ENCODE measurements at regions not wholly inside any gene's neighbourhood (a gene's known extent, or its start where the extent isn't known, plus 50 kb on each side); places are given as distances from the start of the nearest gene placed in this dataset.
A peak's percentile ranks its signal among the peaks of the same experiment; 100 is the strongest.
"Not testable (repeated sequence)": the region's sequence is repeated elsewhere in the genome, so short reads cannot be mapped to it uniquely, and the experiment has no call there.

DNA sequence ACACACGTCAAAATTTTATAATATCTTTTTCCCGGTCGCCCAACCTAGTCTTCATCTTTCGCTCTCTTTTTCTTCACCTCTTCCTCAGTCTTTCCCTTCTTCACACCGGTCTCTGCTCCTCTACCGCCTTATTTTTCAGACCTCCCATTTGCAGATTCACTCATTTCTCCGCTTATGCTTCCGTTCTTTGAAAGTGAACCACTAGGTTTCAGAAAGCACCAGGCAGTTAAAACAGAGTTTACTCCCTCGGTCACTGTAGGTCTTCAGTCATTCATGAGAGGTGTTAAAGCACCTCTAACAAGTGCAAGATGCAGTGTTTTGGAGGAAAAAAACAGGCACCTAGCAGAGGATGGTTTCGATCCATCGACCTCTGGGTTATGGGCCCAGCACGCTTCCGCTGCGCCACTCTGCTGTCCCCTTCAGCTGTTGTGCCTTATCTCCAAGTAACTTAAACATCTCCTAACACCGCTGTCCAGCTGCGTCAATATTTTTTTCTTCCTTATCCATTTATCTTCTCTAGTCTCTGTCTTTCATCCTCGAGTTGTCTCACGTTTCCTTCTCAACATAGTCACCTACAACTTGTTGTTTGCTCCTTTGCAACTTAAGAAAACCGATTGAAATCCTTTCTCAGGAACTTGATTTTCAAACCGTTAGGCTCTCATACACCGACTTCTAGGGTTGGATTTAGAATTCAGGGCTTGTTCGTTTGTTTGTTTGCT, 119.7 kb upstream of the ZNF184 start:
- peak in 1 of 2 donors; percentile 11 for DNase-seq (ENCODE audit: low read depth in 2 of 2)

DNA sequence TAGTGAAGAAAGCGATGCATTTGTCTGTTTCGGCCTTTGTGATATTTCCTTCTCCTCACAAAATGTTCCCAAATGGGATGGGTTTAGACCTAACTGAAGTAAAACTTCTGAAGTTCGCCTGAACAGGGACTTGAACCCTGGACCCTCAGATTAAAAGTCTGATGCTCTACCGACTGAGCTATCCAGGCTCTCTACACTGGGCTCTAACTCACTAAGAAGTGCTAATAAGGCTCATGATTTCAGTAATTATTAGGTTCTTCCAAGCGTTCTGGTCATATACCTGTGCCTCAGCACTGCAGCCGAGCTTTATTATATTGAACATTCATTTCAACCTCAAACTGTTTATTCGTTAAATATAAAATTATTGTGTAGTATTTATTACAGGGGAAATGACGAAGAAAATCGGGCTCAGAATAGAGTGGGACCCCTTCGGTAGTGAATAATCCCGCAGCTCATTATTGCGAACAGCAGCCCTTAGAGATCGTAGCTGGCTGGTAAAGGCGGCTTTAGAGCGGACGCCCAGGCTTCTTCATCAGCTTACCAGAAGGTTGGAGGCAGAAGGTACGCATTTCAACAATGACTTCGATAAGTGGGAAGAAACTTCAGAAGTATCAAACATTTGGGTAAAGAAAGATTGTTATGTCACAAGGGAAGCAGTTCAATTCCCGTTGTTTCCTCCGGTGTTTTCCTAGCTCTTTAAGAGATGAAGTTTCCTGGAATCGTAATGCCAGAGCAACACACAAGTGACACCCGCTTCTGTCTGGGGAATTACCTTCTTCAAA, 119.0 kb upstream of the ZNF184 start:
- DNase-seq (ENCODE audit: low read depth in 2 of 2): no peak

DNA sequence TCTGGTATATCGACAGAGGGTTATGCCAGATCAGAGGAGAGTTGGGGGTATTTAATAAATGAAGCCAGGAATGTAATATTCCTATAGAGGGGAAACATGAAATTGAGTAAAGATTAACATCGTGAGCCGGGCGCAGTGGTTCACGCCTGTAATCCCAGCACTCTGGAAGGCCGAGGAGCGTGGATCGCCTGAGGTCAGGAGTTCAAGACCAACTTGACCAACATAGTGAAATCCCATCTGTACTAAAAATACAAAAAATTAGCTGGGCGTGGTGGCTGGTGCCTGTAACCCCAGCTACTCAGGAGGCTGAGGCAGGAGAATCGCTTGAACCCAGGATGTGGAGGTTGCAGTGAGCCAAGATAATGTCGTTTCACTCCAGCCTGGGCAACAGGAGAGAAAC, 112.4 kb upstream of the ZNF184 start:
- not testable (repeated sequence) for DNase-seq (ENCODE audit: low read depth in 2 of 2)

DNA sequence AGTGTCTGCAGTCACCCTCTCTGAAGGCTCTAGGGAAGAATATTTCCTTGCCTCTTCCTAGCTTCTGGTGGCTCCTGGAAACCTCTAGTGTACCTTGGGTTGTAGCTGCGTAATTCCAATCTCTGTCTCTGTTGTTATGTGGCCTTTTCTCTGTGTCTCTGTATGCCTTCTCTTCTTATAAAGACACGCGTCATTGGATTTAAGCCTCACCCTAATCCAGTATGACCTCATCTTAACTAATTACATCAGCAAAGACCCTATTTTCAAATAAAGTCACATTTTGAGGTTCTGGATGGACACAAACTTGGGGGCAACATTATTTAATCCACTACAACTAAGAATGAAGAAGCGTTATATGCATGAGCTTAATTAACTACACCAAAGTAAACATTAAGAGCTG, 111.4 kb upstream of the ZNF184 start:
- DNase-seq (ENCODE audit: low read depth in 2 of 2): no peak

DNA sequence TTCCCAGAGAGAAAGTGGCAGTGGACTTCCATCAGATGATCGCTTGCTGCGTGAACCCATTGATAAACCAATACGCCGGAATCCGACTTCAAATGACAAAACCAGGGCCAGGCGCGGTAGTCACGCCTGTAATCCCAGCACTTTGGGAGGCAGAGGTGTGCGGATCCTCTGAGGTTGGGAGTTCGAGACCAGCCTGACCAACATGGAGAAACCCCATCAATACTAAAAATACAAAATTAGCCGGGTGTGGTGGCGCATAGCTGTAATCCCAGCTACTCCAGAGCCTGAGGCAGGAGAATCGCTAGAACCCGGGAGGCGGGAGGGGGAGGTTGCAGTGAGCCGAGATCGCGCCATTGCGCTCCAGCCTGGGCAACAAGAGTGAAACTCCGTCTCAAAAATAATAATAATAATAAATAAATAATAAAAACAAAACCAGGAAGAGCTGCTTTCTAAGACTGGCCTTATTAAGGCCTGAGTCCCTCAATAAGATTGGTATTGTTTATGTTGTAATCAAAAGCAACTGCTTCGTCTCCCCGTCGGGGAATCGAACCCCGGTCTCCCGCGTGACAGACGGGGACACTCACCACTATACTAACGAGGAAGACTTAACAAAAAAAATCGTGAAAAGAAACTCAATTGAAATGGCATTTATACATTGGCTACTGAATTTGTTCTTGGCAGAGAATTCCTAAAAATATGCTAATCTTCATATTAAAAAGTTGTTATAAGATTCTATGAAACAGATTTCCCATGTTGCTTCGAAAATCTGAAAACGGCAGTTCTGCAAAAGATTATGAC, 110.2 kb upstream of the ZNF184 start:
- peak in 1 of 2 donors; percentile 43 for DNase-seq (ENCODE audit: low read depth in 2 of 2)

DNA sequence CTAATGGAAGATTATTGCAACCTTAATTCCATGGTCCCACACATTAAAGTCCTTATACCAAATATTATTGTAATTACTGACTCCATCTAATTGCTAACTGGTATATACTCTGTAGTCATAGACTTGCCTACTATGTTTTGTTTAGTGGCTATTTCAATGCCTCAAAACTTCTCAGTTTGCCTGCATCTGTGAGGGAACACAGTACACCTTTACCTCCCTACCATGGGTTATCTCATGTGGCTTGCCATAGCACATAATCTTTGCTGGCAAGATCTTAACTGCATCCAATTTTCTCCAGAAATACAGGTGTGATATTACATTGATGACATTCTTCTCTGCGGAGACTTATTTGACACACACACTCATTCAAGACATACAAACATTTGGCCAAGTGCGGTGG, 107.1 kb upstream of the ZNF184 start:
- no peak for DNase-seq (ENCODE audit: low read depth in 2 of 2)

DNA sequence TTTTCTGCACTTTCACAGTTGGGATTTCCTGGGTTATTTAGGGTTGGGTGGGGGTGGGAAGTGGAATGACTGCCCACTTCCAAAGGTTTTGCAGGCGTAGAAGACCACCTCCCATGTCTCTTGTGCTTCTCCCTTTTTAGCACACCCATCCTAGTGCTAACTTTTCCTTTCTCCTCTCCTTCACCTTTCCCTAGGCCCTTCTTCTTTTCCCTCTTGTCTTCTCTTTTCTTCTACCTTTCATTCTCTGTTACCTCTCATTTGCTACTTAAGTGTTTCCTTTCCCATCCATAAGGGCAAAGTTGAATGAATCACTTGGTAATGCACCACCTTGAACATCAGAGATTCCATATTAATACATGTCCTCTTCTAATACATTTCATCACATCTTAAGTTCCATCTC, 105.0 kb upstream of the ZNF184 start:
- no peak for DNase-seq (ENCODE audit: low read depth in 2 of 2)

DNA sequence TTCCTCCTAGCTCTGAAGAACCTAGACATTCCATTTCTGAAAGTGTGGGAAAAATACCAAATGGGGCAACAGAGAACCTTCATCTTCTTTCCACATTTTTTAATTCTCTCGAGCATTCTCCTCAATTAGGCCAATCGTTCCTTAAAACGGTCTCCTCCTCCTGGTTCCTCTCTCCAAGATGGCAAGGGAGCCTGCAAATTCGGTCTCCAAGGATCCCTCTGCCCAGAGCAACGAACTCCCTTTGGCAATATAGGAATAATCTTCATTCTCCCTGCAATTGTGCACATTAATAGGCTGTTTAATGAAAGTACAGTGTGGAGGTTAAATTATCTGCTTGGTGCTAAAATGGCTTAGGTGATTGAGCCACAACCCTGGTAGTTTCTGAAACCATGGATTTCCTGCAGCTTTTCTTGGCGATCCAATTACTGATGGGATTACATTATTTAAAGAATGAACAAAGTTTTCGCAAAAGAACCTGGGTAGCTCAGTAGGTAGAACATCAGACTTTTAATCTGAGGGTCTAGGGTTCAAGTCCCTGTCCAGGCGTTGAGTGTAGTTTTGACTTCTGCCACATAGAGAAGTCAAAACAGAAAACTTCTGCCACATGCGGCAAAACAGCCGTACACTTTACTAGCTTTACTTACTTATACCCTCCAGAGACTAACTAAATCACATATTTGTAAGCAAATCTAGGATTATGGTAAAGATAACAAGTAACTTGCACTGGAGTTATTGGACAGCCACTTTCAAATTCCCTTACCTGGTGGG, 102.9 kb upstream of the ZNF184 start:
- no peak for DNase-seq (ENCODE audit: low read depth in 2 of 2)

DNA sequence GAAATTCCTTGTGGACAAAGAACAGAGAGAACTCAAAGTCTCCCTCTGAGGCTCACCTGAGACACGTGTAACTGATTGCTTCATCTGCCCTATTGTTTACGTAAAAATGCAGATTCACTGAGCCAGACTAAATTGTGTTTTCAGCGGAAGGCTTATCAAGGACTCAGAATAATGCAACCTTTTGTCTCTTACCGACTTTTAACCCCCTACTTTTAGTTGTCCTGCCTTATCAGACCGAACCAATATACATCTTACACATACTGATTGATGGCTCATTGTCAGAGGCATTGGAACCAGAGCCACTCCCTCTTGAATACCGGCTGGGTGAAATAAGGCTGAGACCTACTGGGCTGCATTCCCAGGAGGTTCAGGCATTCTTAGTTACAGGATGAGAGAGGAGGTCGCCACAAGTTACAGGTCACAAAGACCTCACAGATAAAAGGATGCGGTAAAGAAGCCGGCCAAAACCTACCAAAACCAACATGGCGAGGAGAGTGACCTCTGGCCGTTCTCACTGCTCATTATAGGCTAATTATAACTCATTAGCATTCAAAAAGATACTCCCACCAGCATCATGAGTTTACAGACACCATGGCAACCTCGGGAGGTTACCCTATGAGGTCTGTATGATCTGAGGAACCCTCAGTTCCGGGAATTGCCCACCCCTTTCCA, 95.5 kb upstream of the ZNF184 start:
- DNase-seq (ENCODE audit: low read depth in 2 of 2): no peak

DNA sequence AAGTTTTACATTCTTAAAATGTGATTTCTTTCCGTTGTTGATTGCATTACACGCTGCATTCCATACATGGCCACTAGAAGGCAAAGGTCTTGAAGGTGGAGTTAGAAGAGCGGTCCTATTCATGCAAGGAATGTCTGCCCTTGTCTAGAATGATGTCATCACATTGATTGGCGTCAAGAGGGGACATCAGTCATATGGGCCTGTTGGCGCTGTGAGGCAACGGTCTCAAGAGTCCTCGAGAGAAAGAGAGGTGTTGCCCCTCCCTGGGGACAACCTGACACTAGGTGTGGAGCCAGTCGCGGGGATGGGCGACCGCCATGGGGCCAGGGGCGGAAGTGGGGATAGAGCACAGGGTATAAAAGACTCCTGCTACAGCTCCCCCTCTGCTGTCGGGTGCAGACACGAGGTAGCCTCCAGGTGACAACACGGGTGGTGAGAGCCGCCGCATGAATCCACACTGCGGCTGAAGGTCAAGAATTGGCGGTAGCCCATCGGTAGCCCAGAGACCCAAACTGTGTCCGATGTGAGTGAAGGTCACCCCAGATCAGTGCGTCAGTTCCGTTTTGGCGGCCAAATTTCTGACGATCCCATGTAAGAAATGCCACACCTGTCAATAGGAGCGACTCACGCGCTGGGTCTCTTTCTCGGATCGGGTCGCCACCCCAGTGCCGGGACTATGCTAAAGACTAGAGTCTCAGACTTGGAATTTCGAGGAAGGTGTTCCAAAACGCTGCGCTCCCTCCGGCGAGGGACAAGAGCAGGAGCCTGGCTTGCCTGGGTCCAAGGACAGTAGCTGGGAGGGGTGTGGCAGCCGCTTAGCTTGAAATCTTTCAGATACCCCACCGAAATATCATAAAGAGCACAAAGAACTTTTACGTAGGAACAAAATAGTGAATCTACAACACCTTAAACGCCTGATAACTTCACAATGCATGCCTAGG, 93.2 kb upstream of the ZNF184 start:
- DNase-seq (ENCODE audit: low read depth in 2 of 2): no peak

DNA sequence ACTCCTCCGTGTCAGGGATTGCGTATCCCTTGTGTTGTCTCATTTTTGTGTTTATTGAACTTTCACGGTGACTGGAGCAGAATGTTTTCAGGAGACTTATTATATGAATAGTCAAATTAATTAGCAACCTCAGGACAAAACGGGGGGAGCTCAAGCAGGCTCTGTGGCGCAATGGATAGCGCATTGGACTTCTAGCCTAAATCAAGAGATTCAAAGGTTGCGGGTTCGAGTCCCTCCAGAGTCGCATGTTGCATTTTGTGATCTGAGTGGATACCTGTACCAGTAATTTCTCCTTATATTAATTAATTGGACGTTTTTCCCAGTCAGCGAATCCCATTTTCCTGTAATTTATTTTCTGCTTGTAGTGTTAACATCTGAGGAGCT, 89.1 kb upstream of the ZNF184 start:
- no peak for DNase-seq (ENCODE audit: low read depth in 2 of 2)

DNA sequence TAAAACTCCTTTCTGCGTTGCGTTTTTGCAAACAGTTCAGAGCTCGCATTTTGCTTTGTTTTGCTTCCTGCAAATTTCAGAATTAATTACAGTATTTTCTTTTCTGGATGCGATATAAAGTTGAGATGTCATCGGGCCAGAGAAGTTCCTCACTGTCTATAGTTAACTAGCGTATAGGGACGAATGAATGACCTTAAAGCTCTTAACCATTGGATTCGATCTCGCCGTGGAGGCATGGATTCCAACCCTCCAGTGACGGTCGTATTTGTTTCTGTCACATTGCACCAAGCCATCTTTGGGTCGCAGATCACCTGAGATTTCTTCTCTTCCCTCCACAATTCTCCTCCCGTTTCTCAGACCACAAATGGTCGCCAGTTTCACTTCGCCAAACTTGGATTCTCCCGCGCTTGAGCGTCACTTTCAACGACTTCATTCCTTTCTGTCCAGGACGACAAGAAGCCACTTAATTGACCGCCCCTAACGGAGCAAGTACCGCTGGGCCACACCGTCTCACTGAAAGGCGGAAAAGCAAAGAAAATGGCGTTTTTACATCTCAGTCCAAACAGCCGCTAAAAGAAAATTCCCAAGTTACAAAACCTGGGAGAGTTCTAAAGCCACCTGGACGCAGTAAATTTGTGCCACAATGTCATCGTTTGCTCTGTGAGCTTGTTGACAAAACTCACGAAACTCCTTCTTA, 85.3 kb upstream of the ZNF184 start:
- no peak for DNase-seq (ENCODE audit: low read depth in 2 of 2)

DNA sequence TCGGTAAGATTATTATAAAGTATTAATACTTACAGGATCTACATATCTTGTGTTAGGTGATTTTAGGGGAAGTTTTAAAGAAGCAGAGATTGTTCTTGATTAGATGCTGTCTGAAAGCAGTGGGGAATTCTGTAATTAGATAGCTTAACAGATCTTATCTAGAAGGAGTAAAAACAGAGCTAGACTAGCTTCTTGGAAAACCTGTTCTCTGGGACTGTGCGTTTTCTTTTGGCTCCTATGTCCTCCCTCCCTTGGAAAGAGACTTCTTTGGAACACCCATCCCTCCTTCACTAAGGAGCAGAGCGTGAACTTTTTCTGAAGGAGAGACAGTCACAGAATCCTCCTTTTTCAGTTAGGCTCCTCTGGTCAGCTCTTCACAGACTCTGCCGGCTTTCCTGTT, 83.5 kb upstream of the ZNF184 start:
- DNase-seq (ENCODE audit: low read depth in 2 of 2): no peak

DNA sequence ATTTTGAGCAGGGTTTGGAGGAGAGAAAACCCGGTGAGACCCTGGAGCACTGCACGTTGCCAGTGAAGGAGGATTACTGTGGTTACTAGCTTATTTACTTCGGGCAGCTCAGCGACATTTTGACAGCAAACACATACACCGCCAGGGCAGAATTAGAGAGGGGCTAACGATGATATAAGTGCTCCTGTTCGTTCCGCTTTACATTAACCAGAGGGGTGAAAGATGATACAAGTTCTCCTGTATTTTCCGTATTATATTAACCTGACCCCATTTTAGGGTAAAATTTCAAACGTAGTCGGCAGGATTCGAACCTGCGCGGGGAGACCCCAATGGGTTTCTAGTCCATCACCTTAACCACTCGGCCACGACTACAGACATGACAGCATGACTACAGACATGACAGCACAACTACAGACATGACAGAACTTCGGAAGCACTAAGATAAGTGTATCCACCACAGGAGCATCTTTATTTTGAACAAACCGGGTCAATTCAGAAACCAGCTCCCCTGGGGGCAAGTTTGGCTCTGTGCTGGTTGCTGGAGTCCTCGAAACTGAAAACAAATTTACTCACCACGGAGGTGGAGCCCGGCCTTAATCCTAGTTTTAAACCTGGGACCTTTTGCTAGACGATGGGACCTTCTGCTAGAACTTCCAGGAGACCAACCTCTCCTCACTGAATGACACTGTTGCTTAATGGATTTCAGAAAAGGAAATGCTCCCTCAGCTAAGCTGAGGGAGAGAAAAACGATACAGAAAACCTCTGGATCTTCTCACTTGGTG, 80.4 kb upstream of the ZNF184 start:
- no peak for DNase-seq (ENCODE audit: low read depth in 2 of 2)

DNA sequence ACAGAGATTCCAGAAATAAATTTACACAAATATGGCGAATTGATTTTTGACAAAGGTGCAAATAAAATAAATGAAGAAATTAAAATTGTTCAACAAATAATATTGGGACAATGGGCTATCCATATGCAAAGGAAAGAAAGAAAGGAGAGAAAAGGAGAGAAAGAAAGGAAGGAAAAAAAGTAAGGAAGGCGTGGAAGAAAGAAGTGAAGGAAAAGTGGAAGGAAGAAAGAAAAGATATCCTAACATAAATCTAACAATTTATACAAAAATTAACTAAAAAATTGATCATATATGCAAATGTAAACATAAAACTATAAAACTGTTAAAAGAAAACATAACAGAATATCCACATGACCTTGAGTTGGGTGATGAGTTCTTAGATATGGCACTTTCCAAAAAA, 78.7 kb upstream of the ZNF184 start:
- no peak for DNase-seq (ENCODE audit: low read depth in 2 of 2)

DNA sequence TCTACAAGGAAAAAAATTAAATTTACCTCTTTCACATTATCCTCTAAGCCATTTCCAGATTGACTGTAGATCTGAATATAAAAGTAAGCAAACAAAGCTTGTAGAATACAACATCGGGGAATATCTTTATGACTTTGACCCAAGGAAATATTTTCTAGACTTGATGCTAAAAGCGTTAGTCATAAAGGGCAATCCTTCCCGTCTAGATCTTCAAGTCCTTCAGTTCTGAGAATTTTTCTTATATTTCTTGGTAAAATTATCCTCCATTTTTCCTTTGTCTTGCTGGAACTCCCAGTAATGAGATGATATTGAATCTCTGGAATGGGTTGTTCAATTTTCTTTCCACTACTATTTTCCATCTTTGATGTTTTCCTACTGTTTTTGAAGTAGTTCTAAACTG, 77.8 kb upstream of the ZNF184 start:
- no peak for DNase-seq (ENCODE audit: low read depth in 2 of 2)

DNA sequence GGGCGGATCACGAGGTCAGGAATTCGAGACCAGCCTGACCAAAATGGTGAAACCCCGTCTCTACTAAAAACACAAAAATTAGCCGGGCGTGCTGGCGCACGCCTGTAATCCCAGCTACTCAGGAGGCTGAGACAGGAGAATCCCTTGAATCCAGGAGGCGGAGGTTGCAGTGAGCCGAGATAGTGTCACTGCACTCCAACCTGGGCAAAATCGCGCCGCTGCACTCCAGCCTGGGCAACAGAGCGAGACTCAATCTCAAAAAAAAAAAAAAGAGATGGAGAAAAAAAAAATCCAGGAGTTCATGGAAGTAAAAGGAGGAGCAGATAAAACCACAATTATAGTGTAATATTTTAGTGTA, 76.3 kb upstream of the ZNF184 start:
- not testable (repeated sequence) for DNase-seq (ENCODE audit: low read depth in 2 of 2)

DNA sequence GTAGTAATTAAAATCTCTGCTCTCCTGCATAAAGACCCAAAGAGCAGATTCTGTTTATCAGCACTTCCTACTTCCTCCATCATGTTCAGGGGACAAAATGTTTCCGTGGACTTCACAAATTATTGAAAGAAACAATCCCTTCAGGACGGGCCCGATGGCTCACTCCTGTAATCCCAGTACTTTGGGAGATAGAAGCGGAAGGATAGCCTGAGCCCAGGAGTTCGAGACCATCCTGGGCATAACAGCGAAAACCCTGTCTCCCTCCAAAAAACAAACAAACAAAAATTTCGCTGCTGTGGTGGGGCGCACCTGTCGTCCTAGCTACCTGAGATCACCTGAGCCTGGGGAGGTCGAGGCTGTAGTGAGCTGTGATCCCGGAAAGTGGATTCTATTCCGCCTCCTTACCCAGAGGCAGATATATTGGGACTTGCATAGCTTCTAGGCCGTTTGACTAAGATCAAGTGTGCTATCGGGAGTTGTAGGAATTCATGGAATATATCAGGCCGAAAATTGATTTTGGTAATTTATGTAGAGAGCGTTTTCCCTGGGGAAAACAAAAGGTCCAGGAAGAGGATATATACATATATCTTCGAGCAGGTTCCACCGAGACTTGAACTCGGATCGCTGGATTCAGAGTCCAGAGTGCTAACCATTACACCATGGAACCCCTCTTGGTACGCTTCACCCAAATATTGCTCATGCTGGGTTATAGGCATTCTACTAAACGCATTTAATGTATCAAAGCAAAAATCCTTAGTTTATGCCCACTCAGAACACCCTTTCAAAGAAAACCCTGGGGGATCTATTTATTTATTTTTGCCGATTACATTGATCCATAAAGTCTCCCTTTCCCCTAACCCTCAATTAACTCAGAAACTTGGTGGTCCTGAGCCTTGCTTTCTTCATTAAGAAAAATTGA, 74.5 kb upstream of the ZNF184 start:
- no peak for DNase-seq (ENCODE audit: low read depth in 2 of 2)

Measured in stimulated activated CD4-positive, alpha-beta T cell treated with anti-CD3 and anti-CD28 coated beads, Interleukin-1b, Interleukin-23, amount 100 ng/mL, for 4 hours (primary cell).